ENCODE measurements at regions not wholly inside any gene's neighbourhood (a gene's known extent, or its start where the extent isn't known, plus 50 kb on each side); places are given as distances from the start of the nearest gene placed in this dataset.

DNA sequence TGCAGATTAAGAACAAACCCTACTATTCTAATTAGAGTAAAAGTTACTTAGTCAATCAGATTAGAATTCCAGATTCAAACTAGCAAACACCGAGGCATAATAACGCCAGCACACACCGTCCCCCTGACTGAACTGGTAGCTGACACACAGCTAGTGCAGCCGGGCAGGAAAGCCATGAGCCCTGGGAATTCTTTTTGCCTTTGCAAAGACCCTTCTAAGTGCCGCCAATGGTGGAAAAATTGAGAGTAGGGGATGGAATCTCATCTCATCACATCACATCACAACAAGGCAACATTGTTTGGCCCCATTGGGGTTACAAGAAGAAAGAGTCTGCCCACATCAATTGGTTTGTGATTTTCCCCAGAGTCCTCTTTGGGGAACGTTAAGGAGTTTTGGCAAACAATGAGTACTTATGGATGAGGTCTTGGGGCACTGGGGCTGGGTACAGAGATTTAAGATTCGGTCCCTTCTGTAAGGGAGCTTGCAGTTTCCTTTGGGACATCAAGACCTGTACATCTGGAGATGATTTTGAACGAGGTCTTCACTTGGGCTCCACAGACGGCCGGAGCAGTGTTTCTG is 120.4 kb upstream of the MEF2A start:
- peak; percentile 5 for DNase-seq (ENCODE audit: low spot score)
- in situ Hi-C loops (cut with MboI; ENCODE audit: low sequenced_read_pairs, unreplicated experiment): no loop called here
- TF ChIP-seq CTCF (IDR thresholded peaks at IDR 0.05; ENCODE audit: borderline replicate concordance, control extremely low read depth, extremely low read depth, insufficient read depth, missing control alignments): no peak

GRCh38 chr15:99446565-99447496 is 119.0 kb upstream of the MEF2A start:
- in situ Hi-C loops (cut with MboI; ENCODE audit: low sequenced_read_pairs, unreplicated experiment): no loop called here
- DNase-seq (ENCODE audit: low spot score): peak; percentile 12
- no peak for TF ChIP-seq CTCF (IDR thresholded peaks at IDR 0.05; ENCODE audit: borderline replicate concordance, control extremely low read depth, extremely low read depth, insufficient read depth, missing control alignments)

- DNase-seq (ENCODE audit: low spot score): peak; percentile 52
- in situ Hi-C loops (cut with MboI; ENCODE audit: low sequenced_read_pairs, unreplicated experiment): no loop called here
- no peak for TF ChIP-seq CTCF (IDR thresholded peaks at IDR 0.05; ENCODE audit: borderline replicate concordance, control extremely low read depth, extremely low read depth, insufficient read depth, missing control alignments)
These were observed 118.0 kb upstream of the MEF2A start for GRCh38 chr15:99447497-99448371.

- DNase-seq (ENCODE audit: low spot score): peak; percentile 3
- in situ Hi-C loops (cut with MboI; ENCODE audit: low sequenced_read_pairs, unreplicated experiment): no loop called here
These were observed 116.3 kb upstream of the MEF2A start for GRCh38 chr15:99449514-99449913.

GRCh38 chr15:99450896-99451358 is 114.9 kb upstream of the MEF2A start:
- in situ Hi-C loops (cut with MboI; ENCODE audit: low sequenced_read_pairs, unreplicated experiment): no loop called here
- DNase-seq (ENCODE audit: low spot score): peak; percentile 66

More at GRCh38 chr15:99449514-99449913, 116.3 kb upstream of the MEF2A start:
- no peak for TF ChIP-seq CTCF (IDR thresholded peaks at IDR 0.05; ENCODE audit: borderline replicate concordance, control extremely low read depth, extremely low read depth, insufficient read depth, missing control alignments)

More at GRCh38 chr15:99450896-99451358, 114.9 kb upstream of the MEF2A start:
- no peak for TF ChIP-seq CTCF (IDR thresholded peaks at IDR 0.05; ENCODE audit: borderline replicate concordance, control extremely low read depth, extremely low read depth, insufficient read depth, missing control alignments)
